ENCODE measurements at regions not wholly inside any gene's neighbourhood (a gene's known extent, or its start where the extent isn't known, plus 50 kb on each side); places are given as distances from the start of the nearest gene placed in this dataset.
"Not testable (repeated sequence)": the region's sequence is repeated elsewhere in the genome, so short reads cannot be mapped to it uniquely, and the experiment has no call there.

DNA sequence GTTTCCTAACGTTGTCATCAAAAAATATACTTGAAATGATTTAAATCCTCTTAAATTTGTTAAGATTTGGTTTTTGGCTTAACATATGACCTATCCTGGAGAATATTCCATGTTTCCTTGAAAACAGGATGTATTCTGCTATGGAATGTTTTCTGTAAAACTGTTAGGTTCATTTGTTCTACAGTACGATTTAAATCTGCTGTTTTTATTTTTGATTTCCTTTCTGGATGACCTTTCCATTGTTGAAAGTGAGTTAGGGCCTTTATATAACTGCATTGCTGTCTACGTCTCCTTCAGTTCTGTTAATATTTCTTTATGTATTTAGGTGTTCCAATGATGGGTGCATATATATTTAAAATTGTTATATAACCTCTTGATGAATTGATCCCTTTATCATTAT, 465.3 kb upstream of the ALCAM start:
- no peak for DNase-seq (ENCODE audit: low spot score)

DNA sequence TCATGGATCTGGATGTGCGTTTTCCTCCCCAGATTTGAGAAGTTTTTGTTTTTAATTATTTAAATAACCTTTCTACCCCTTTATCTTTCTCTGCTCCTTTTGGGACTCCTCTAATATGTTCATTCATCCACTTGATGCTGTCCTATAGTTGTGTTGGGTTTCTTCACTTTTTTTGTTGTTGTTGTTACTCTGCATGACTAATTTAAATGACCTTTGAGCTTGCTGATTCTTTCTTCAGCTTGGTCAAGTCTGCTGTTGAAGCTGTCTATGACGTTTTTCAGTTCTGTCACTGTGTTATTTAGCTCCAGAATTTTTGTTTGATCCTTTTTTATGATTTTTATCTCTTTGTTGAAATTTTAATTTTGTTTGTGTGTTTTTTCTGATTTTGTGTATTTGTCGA, 463.6 kb upstream of the ALCAM start:
- no peak for DNase-seq (ENCODE audit: low spot score)

DNA sequence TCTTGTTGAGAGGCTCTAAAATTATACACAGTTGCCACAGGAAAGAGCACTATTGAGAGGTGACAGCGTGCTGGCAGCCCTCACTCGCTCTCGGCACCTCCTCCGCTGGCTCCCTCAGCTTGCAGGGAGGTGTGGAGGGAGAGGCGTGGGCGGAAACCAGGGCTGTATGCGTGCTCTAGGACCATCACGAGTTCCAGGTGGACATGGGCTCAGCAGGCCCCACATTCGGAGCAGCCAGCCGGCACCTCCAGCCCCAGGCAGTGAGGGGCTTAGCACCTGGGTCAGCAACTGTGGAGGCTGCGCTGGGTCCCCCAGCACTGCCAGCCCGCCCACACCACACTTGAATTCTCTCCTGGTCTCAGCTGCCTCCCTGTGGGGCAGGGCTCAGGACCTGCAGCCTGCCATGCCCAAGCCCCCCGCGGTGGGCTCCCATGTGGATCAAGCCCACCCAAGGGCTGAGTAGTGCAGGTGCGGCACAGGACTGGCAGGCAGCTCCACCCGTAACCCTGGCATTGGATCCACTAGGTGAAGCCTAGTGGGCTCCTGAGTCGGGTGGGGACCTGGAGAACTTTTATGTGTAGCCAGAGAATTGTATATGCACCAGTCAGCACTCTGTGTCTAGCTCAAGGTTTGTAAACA, 460.6 kb upstream of the ALCAM start:
- no peak for DNase-seq (ENCODE audit: low spot score)

DNA sequence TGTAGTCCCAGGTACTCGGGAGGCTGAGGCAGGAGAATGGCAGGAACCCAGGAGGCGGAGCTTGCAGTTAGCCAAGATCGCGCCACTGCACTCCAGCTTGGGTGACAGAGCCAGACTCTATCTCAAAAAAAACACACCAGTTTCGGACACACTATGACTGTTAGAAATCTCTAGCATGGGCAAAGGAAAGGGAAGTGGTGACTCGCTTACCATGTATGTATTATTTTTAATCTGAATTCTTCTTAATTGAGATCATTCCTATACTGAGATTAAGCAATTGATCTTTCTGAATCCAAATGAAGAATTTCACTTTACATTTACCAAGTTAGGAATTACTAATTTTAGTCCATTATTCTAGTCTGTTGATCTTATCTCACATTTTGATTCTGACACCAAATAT, 459.2 kb upstream of the ALCAM start:
- DNase-seq (ENCODE audit: low spot score) = no peak

DNA sequence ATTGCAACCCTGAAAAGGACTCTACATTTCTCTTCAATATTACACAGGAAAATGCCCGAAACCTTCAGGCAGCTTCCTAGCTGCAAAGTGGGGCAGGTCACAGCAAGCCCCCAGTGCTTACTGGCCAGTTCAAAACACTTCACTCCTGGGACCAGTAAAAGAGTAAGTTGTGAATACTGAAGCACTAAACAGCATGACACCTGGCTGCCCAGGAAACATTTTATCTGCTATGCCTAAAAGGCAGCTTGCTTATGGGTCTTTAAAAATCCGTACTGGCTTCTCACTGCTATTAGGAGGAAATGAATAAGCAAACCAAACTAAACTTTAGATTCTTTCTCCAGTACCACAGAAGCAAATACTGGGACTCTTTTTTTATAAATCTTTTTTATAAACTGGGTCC, 457.9 kb upstream of the ALCAM start:
- DNase-seq (ENCODE audit: low spot score) = no peak

DNA sequence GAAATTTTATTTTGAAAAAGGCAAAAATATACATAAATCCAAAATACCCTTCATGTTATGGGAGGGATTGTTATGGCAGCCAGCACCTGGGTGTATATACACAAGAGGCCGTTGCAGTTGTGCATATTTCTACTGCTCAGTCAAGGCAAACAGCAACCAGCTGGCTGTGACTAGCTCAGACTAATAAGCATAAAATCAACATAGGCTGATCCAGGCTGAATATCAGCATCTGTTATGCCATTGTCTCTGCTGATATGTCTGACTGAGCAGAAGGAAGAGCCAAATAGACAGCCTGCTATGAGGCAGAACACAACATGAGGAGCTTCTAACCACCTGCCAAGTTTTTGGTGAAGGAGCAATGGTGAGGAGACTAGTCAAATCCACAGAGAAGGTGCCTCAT, 457.5 kb upstream of the ALCAM start:
- DNase-seq (ENCODE audit: low spot score) = no peak

DNA sequence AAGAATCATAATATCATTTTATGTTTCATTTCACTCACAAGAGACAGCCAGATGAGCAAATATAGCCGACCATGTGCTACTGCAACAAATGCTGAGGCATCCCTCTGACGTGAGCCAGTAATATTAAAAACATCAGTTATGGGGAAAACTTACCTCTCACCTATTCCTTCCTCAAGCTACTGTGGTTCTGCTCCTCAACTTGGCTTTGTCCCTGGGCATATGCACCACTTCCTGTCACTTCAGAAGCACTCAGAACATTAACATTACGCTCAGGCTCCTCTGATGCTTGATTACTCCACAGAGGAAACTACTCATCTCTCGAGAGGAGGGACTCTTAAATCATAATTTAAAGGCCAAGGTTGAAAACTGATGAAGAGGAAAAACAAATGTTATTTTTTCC, 457.0 kb upstream of the ALCAM start:
- no peak for DNase-seq (ENCODE audit: low spot score)

DNA sequence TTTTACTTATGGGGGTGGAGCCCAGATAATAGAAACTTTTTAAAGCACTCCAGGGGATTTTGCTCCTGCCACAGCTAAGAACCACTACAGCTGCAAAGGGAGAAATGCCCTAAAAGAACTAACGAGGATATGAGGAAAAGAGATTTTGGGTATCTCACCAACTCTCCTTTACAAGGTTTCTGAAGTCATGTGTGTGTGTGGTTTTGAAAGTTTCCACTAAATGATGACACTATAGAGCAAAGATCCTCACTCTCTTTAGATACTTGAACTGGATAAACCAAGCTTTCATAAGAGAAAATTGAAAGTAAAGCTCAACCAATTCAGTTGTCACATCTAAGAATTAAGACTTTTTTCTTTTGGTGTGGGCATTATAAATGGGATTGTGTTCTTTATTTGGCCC, 455.3 kb upstream of the ALCAM start:
- DNase-seq (ENCODE audit: low spot score) = no peak

DNA sequence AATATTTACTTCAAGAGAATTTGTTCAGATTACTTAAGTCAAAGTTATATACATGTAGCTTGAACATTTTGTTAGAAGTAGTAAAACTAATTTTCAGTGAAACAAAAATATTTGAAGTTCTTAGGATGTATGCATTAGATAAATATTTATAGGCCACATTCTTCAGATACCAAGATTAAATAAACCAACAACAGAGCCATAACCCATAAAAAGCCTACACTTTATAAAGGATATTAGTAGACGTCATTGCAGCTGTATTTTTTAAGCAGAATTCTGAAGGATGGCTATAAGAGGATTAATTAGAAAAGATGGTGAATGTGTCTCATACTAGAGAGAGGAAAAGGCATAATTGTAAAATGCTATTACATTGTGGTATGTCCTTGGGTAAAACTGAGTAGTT, 449.7 kb upstream of the ALCAM start:
- no peak for DNase-seq (ENCODE audit: low spot score)

DNA sequence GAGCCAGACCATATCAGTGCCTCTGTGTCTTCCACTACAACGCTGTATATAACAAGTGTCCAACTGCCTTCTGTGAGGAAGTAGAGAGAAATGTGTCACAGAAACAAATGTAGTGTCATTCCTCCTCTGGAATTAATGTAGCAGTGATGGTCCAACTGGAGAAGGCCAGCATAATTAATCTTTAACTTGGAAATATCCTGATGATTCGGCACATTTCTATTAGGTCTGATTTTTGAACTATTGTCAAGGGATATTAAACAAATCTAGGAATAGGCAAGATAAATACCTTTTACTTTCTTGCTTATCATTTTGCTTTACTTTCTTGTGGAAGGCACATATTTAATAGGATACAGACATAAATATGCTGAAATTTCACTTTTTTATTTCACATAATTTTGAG, 446.2 kb upstream of the ALCAM start:
- DNase-seq (ENCODE audit: low spot score) = no peak

DNA sequence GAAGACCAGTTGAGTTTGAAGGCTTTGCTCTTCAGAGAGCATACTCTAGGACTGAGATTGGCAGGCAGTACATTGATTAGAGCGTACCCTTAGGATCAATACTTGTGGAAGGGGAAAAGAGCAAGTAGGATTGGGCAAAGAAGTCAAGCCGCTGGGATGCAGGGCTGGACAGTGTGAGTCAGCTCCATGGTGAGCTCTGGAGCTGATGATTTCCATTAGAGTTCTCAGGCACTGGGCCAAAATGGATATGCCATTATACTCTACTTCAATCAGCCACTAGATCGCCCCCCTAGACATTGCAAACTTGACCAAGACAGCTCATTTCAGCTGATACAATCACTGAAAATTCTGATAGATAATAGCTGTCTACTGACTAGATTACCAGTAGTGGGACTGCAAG, 432.7 kb upstream of the ALCAM start:
- no peak for DNase-seq (ENCODE audit: low spot score)

DNA sequence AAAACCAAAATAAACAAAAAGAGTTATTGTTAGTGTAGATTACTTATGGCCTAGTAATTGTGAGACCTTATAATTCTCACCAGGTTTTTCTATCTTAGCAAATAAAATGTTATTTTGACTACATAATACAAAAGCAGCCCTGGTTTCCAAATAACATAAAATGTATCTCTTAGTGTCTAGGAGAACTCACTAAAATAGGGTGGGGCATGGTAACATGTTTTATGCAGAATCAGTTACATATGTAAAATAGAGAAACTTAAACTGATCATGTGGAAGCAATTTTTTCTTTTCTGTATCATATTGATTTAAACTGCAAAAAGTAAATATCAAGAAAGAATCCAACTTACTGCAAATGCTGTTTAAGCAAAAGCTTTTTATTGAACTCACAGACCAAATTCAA, 431.1 kb upstream of the ALCAM start:
- DNase-seq (ENCODE audit: low spot score) = no peak

DNA sequence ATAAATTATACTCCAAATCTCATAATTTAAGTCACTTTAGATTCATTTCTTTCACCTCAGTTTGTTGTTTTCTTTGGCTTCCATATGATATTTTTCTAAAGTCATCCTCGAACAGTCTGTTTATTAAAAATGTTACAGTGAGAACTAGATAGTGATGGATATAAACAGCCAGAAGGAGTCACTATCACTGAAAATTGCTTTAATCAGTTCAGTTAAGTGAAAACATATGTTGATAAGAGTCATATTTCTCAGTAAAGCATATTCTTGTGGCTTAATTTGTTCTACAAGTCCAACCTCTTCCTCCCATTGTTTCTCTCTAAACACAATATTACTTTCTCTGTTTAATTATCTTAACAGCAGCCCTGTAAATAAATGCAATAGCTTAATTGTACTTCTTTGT, 427.5 kb upstream of the ALCAM start:
- peak; percentile 10 for DNase-seq (ENCODE audit: low spot score)

DNA sequence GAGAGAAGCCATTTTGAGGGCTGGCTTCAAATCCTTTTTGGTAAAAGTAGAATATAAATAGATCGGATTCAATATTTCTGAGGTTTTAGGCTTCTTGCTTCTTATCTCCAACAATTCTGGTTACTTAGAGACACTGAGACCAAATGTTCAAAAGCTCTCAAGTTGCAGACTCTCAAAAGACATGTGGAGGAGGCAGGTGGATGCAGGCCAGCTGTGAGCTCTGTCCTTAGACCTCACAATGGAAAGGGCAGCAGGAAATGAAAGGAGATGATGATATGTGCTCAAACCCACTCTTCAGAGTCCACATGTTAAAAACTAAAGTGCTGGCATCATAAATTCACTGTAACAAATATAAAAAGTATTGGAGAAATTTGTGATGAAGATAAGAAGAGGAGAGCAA, 424.9 kb upstream of the ALCAM start:
- no peak for DNase-seq (ENCODE audit: low spot score)

DNA sequence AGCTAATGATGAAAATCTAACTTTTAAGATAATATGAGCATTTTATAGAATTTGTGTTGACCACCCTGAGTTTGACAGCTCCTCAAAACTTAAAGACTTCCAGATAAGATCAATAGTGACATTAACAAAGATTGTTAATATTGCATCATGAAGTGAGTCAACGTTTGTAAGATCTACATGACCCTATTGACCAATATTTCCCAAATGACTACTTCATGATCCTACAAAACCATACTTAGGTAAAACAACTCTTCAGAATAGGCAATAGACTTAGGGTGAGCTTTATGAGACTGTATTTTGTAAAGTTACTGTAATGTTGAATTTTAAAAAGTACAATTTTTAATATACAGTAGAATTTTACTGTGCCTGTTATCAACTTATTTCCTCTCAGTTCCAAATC, 422.7 kb upstream of the ALCAM start:
- no peak for DNase-seq (ENCODE audit: low spot score)

DNA sequence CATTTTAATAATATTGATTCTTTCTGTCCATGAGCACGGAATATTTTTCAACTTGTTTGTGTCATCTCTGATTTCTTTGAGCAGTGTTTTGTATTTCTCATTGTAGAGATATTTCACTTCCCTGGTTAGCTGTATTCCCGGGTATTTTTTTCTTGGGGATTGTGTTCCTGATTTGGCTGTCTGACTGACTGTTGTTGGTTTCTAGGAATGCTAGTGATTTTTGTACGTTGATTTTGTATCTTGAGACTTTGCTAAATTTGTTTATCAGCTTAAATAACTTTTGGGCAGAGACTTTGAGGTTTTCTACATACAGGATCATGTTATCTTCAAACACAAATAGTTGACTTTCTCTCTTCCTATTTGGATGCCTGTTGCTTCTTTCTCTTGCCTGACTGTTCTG, 418.8 kb upstream of the ALCAM start:
- no peak for DNase-seq (ENCODE audit: low spot score)

DNA sequence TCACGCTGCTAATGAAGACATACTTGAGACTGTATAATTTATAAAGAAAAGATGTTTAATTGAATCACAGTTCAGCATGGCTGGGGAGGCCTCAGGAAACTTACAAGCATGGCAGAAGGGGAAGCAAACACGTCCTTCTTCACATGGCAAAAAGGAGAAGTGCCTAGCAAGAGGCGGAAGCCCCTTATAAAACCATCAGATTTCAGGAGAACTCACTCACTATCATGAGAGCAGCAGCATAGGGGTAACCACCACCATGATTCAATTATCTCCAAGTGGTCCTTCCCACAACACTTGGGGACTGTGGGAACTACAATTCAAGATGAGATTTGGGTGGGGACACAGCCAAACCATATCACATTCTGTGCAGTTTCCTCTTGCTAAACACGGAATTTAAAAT, 416.9 kb upstream of the ALCAM start:
- not testable (repeated sequence) for DNase-seq (ENCODE audit: low spot score)

DNA sequence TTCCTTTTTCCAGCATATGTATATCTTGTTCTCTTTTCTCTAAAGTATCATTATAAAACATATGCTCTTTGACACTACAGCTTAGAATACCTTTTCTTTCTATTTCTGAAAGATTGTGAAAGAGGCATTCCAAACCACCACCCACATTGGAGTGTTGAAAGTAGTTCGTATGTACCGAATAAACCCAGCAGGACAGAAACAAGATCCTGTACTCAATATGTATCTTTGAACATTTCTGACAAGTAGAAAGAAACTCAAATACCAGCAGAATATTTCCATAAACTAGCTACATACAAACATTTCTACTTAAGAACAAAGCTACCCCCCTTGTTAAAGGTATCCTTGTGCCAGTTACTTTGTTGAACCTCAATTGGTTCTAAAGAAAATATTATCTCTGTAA, 415.3 kb upstream of the ALCAM start:
- DNase-seq (ENCODE audit: low spot score) = no peak

DNA sequence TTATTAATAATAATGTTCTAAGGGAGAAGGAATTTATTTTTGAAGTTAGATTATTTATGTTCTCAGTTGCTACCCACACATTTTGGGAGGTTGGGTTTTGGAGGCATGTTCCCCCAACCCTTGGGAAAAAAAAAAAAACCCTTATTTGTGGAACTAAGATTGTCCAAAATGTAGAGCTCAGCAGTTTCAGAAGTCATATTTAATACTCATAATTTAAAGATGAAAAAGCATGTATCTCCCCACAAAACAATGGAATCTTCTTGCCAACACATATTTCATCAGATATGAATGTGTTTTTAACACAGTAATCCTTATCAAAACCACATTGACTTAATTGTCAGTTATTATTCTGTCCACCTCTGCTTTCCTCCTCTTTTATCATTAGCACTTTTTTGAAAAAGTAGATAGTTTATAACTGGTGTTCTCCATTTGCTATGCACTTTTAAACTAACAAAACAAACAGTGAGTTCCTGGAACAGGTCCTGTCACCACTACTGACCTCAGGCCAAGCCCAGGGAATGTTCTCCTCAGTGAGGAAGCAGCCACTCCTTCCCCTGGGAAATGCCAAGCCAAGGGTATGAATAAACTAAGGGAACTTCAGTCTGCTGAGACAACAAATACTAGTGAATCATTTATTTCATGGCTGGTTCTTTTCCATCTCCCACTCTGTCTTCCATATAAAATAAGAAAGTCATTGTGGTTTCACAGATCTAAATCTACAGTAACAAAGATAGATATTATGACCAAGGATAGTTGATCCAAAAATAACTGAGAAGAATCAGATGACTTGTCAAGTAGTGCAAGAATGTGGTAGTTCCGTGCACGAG, 414.4 kb upstream of the ALCAM start:
- no peak for DNase-seq (ENCODE audit: low spot score)

DNA sequence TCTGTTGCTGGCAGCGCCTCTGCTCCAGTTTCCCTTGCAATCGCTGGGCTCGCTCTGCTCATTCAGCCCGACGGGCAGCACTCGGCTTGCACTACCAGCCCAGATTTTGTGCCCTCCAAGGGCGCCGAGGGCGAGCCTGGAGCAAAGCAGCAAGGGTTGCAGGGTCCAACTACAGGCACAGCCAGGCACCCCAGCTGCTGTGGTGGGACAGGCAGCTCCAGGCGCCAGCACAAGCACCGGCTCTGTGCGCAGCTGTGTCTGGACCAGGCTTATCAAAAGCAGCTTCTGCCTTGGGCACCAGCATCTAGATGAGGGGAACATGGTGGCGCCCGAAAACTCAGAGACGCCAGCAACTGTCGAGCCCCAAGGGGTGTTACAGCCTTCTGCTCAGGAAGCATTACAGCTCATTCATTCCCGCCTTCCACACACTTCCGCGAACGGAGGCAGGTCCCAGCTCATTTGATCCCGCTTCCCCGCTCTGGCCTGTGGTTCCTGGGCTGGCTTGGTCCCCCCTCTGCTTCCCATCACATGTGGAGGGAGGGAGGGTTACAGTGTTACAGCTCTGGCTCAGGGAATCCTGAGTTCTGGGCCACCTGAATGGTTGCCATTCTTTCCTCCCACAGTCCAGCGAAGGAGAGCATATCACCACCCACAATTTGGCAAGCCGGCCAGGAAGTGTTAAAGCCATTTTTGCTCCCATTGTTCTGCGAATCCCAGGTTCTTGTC, 409.9 kb upstream of the ALCAM start:
- no peak for DNase-seq (ENCODE audit: low spot score)

DNA sequence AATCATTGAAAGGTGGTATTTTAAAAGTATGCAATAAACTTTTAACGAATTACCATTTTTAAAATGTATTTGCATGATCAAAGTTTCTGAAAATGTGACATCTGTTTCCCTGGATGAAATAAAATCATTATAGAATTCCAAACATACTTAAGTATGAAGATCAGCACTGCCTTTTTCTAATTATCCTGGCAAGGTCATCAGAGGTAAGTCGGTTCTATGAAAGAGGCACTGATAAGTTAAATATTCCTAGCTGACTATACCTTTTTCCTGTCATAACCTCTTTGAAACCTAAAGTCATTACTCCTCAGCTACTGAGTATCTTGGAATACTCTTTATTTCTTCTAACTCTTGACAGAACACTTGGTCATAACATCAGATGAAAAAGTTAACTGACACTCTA, 406.1 kb upstream of the ALCAM start:
- DNase-seq (ENCODE audit: low spot score) = no peak

DNA sequence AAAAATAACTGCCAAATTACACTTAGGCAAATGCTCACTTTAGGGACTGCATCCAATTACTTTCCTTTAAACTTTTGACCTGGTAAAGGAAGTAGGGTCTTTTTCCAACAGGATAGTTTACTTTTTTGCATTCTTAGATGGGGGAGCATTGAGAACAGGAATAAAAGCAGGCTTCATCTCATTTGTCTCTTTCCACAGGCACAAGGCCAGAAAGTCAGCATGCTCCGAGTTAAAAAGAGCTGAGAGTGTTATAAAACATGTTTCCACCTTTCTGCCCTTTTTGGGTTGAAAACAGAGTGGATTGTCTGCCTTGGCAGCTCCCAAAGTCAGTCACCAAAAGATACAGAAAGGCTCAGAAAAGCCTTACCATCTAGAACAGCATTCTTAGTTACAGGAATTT, 404.9 kb upstream of the ALCAM start:
- no peak for DNase-seq (ENCODE audit: low spot score)

DNA sequence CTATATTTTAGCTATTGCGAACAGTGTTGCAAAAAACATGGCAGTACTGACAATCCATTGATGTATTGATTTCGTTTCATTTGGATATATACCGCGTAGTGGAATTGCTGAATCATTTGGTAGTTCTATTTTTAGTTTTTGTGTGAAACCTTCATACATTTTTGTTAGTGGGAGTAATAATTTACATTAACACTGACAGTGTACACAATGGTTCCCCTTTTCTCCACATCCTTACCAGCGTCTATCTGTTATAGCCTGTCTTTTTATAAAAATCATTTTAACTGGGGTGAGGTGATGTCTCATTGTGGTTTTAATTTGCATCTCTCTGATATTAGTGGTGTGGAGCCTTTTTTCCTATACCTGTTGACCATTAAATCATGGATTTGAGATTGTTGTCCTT, 392.4 kb upstream of the ALCAM start:
- no peak for DNase-seq (ENCODE audit: low spot score)
